NCI-H1048 (cell line): ENCODE measurements at regions not wholly inside any gene's neighbourhood (a gene's known extent, or its start where the extent isn't known, plus 50 kb on each side); places are given as distances from the start of the nearest gene placed in this dataset.
"Not testable (repeated sequence)": the region's sequence is repeated elsewhere in the genome, so short reads cannot be mapped to it uniquely, and the experiment has no call there.

ENCODE experiments used
- DNase-seq: peaks from one replicate; lab custom pipeline; 2025; lab: John Stamatoyannopoulos, UW

- no peak for DNase-seq
Measured at GRCh38 chr6:22147921-22148776, 148.7 kb downstream of the PRL start.

- no peak for DNase-seq
Measured at GRCh38 chr6:22149096-22149495, 147.7 kb downstream of the PRL start.

- no peak for DNase-seq
Measured at GRCh38 chr6:22149501-22150367, 147.1 kb downstream of the PRL start.

GRCh38 chr6:22150368-22151035 is 146.3 kb downstream of the PRL start:
- DNase-seq: no peak

GRCh38 chr6:22151892-22152291 is 144.9 kb downstream of the PRL start:
- DNase-seq: no peak

GRCh38 chr6:22152841-22153240 is 144.0 kb downstream of the PRL start:
- no peak for DNase-seq

GRCh38 chr6:22153384-22154158 is 143.3 kb downstream of the PRL start:
- DNase-seq: no peak

- DNase-seq: no peak
Measured at GRCh38 chr6:22155551-22155950, 141.3 kb downstream of the PRL start.

GRCh38 chr6:22157233-22157632 is 139.6 kb downstream of the PRL start:
- DNase-seq: no peak

GRCh38 chr6:22164236-22164635 is 132.6 kb downstream of the PRL start:
- DNase-seq: no peak

GRCh38 chr6:22171006-22171405 is 125.8 kb downstream of the PRL start:
- not testable (repeated sequence) for DNase-seq

- DNase-seq: not testable (repeated sequence)
Measured at GRCh38 chr6:22171885-22172284, 125.0 kb downstream of the PRL start.

GRCh38 chr6:22173311-22173710 is 123.5 kb downstream of the PRL start:
- no peak for DNase-seq

GRCh38 chr6:22180250-22180649 is 116.6 kb downstream of the PRL start:
- DNase-seq: not testable (repeated sequence)

- no peak for DNase-seq
Measured at GRCh38 chr6:22184371-22184770, 112.5 kb downstream of the PRL start.

GRCh38 chr6:22189946-22190345 is 106.9 kb downstream of the PRL start:
- no peak for DNase-seq

GRCh38 chr6:22194188-22194921 is 102.5 kb downstream of the PRL start:
- no peak for DNase-seq

GRCh38 chr6:22199771-22200170 is 97.1 kb downstream of the PRL start:
- DNase-seq: no peak

GRCh38 chr6:22204153-22204552 is 92.7 kb downstream of the PRL start:
- no peak for DNase-seq

GRCh38 chr6:22205266-22205665 is 91.6 kb downstream of the PRL start:
- DNase-seq: no peak

GRCh38 chr6:22206106-22206505 is 90.7 kb downstream of the PRL start:
- no peak for DNase-seq
